Type B pancreatic cell (in vitro differentiated cells): ENCODE measurements at regions not wholly inside any gene's neighbourhood (a gene's known extent, or its start where the extent isn't known, plus 50 kb on each side); places are given as distances from the start of the nearest gene placed in this dataset.

Experiments
- DNase-seq: peaks from one replicate; pipeline ENCODE4 v3.0.0; 2021; ENCODE audit warnings: mixed read lengths; ENCODE audit not compliant: unreplicated experiment; ENCODE audit errors: extremely low spot score
- H3K27ac Mint-ChIP-seq: 2 replicates; pipeline ENCODE4 v1.8.0; 2021; ENCODE audit warnings: mild to moderate bottlenecking, mixed read lengths
- H3K27me3 Mint-ChIP-seq: 2 replicates; pipeline ENCODE4 v1.8.0; 2021; ENCODE audit warnings: mixed read lengths
- H3K36me3 Mint-ChIP-seq: 2 replicates; pipeline ENCODE4 v1.8.0; 2021; ENCODE audit warnings: mixed read lengths
- H3K4me1 Mint-ChIP-seq: one replicate; pipeline ENCODE4 v1.8.0; 2021; ENCODE audit warnings: mixed read lengths; ENCODE audit not compliant: unreplicated experiment
- H3K4me3 Mint-ChIP-seq: 2 replicates; pipeline ENCODE4 v1.8.0; 2021; ENCODE audit warnings: mild to moderate bottlenecking, mixed read lengths
- H3K9me3 Mint-ChIP-seq: 2 replicates; pipeline ENCODE4 v1.8.0; 2021; ENCODE audit warnings: mixed read lengths
- CTCF ChIP-seq: fragments of 200-600 bp; sonication (generic); conservative IDR thresholded peaks from 2 replicates; pipeline ENCODE4 v1.5.0; 2021; ENCODE audit warnings: antibody characterized with exemption, mild to moderate bottlenecking

- peaks cover 27% of the 10 kb centered on the region for H3K27me3 Mint-ChIP-seq
- no peak overlapping the region for H3K4me3 Mint-ChIP-seq
- no peaks in the 10 kb centered on the region for H3K4me1 Mint-ChIP-seq
- H3K36me3 Mint-ChIP-seq = no peaks in the 10 kb centered on the region
- no peak overlapping the region for H3K27ac Mint-ChIP-seq
- no peak for DNase-seq
- TF ChIP-seq CTCF = no peak
- no peaks in the 10 kb centered on the region for H3K9me3 Mint-ChIP-seq
Measured at GRCh38 chr14:22456421-22456820, 132.6 kb downstream of the DAD1 start.

GRCh38 chr14:22452330-22452729 is 136.7 kb downstream of the DAD1 start:
- Mint-ChIP-seq H3K36me3 (no peaks in the 10 kb centered on the region), H3K4me3 (no peak overlapping the region), H3K4me1 (peaks cover 18% of the 10 kb centered on the region), H3K27me3 (peaks cover 27% of the 10 kb centered on the region), H3K27ac (no peak overlapping the region), H3K9me3 (no peaks in the 10 kb centered on the region)
- DNase-seq = no peak
- no peak for TF ChIP-seq CTCF

- H3K27ac Mint-ChIP-seq = no peak overlapping the region
- no peak overlapping the region for H3K4me3 Mint-ChIP-seq
- peaks cover 18% of the 10 kb centered on the region for H3K4me1 Mint-ChIP-seq
- H3K36me3 Mint-ChIP-seq = no peaks in the 10 kb centered on the region
- peaks cover 15% of the 10 kb centered on the region for H3K27me3 Mint-ChIP-seq
- no peak for DNase-seq
- no peaks in the 10 kb centered on the region for H3K9me3 Mint-ChIP-seq
- no peak for TF ChIP-seq CTCF
Measured at GRCh38 chr14:22450266-22450665, 138.8 kb downstream of the DAD1 start.

DNA sequence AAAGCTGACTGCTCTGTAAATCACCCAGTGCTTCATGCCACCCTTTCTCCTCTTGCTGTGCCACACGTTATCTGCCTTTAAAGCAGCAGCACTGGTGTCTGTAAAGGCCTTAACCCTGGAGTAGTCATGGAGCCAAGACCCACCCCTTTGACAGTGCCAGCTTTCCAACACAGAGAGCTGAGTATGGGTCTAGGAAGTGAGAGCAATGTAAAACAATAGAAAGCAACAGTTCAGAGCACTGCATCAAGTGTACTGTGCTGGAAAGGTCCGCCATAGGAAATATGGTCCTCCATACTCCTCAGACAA is 139.5 kb downstream of the DAD1 start:
- Mint-ChIP-seq H3K27ac (no peak overlapping the region), H3K4me1 (peaks cover 18% of the 10 kb centered on the region), H3K9me3 (no peaks in the 10 kb centered on the region), H3K36me3 (no peaks in the 10 kb centered on the region), H3K27me3 (peaks cover 15% of the 10 kb centered on the region), H3K4me3 (no peak overlapping the region)
- TF ChIP-seq CTCF = no peak
- no peak for DNase-seq

GRCh38 chr14:22448905-22449599 is 140.0 kb downstream of the DAD1 start:
- H3K36me3 Mint-ChIP-seq = no peaks in the 10 kb centered on the region
- H3K27me3 Mint-ChIP-seq = peaks cover 13% of the 10 kb centered on the region
- no peaks in the 10 kb centered on the region for H3K9me3 Mint-ChIP-seq
- H3K4me1 Mint-ChIP-seq = peaks cover 18% of the 10 kb centered on the region
- no peak for TF ChIP-seq CTCF
- no peak overlapping the region for H3K4me3 Mint-ChIP-seq
- no peak overlapping the region for H3K27ac Mint-ChIP-seq
- DNase-seq = no peak
